Epidermal melanocyte (primary cell): ENCODE measurements at regions not wholly inside any gene's neighbourhood (a gene's known extent, or its start where the extent isn't known, plus 50 kb on each side); places are given as distances from the start of the nearest gene placed in this dataset.
"Not testable (repeated sequence)": the region's sequence is repeated elsewhere in the genome, so short reads cannot be mapped to it uniquely, and the experiment has no call there.

Source experiments
- DNase-seq: peaks from one replicate; pipeline ENCODE4 v3.0.0; 2011; ENCODE audit warnings: low spot score; ENCODE audit not compliant: insufficient read length

DNA sequence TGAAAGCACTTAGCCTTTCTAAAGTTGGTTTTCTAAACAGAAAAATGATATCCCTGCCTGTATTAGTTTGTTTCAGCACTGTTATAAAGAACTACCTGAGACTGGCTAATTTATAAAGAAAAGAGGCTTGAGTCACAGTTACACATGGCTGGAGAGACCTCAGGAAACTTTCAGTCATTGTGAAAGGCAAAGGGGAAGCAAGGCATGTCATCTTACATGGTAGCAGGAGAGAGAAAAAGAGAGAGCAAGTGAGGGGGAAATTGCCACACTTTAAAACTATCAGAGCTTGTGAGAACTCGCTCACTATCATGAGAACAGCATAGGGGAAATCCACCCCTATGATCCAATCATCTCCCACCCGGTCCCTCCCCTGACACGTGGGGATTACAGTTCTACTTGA lies 64.9 kb downstream of the FAM170A start:
- no peak for DNase-seq

DNA sequence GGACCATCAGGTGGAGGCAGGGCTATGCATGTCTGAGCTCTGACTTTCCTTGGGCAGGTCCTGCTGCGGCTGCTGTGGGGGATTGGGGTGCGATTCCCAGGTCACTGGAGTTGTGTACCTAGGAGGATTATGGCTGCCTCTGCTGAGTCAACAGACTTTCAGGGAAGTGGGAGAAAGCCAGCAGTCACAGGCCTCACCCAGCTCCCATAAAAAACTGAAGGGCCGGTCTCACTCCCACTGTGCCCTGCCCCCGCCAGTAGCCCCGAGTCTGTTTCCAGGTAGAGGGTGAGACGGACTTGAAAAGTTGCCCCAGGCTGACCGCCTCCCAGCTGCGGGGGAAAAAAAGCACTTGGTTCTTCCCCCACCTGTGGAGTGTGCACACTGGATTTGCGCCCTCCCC lies 76.7 kb downstream of the FAM170A start:
- DNase-seq, result no peak

DNA sequence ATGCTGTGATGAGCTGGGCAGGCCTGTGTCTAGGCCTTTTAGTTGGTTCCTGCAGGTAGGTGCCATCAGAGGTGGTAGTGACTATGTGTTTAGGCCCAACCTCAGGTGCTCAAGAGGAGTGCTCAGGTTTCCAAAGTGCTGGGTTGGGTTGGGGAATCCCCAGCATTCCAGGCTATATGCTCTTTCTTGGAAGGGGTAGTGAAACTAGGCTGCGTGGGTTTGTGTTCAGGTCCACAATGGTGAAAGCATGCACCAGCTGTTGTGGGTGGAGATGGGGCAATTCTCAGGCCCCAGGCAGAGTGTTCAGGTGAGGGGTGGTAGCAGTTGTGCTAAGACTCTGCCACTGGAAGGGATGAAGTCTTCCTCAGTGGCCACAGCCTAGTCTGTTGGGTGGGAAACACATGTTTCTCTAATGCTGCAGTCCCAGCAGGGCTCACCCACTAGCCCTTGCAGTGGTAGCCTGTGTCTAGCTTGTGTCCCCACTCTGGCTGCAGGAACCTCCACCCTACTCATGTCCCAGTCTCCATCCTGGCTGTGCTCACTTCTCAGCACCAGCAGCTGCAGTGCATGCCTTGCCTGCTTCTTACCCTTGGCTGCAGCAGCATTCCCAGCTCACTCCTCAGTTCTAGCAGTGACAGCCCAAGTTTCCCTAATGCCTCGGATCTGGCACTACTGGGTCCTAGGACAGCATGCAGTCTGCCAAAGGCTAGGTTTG lies 78.9 kb downstream of the FAM170A start:
- no peak for DNase-seq

DNA sequence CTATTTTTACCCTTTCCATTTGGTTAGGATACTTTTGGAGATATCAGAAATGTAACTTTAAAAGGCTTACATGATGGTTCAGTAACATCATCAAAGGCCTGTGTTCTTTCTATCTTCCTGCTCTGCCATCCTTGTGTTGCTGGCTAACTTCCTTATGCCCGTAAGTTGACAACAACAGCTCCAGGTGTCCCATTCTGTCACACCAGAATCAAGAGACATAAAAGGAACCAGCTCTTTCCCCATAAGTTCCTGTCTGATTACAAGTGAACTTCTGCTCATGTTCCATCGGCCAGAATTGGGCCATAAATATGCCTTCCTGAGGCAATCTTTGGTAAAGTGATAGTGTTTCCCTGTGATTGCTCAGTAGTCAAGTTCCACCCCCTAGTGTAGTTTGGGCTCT lies 92.4 kb downstream of the FAM170A start:
- DNase-seq, result no peak

DNA sequence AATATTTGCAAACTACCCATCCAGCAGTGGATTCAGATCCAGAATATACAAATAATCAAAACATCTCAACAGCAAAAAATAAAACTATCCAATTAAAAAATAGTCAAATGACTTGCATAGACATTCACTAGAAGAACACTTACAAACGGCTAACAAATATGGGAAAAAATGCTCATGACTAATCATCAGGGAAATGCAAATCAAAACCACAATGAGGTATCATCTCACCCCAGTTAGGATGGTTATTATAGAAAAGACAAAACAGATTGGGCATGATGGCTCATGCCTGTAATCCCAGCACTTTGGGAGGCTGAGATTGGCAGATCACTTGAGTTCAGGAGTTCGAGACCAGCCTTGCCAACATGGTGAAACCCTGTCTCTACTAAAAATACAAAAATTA lies 95.9 kb downstream of the FAM170A start:
- not testable (repeated sequence) for DNase-seq

DNA sequence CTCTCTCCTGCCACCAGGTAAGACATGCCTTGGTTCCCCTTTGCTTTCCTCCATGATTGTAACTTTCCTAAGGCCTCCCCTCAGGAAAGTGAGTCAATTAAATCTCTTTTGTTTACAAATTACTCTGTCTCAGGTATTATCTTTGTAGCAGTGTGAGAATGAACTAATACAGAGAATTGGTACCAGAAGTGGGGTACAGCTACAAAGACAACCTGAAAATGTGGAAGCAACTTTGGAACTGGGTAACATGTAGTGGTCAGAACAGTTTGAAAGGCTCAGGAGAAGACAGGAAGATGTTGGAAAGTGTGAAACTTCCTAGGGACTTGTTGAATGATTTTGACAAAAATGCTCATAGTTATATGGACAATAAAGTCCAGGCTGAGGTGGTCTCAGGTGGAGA lies 97.2 kb downstream of the FAM170A start:
- DNase-seq, result no peak

DNA sequence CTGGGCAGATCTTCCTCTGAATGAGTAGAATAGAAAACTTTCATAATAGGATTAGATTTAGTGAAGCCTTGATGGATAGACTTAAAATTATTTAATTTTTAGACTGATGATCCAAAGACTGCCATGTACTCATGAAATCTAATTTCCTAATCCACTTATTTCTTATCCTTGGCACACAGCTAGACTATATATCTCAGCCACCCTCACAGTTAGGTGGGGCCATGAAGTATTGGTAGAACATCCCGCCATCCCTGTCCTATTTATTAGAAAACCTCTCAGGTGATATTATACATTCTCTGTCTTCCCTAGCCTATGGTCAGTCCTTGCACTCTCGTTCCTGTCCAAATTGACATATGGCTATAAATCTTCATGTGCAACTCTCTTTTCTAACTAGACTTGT lies 110.9 kb downstream of the FAM170A start:
- DNase-seq, result no peak

DNA sequence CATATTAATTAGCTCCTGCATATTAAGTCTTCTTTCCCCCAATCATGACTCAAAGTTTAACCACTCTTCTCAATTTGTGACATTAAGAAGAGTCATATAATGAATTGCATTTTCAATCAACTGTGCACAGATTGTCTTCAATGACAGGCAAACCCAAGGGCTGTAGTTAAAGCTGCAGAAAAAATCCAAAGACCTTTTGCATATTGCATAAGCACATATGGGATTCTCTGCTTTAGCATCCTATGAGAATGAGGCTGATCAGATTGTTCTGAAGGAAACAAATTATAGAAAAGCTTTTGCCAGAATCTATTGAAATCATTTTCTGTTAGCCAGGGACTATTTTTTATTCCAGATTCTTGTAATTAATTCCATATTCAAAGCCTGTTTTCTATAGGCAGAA lies 112.3 kb downstream of the FAM170A start:
- no peak for DNase-seq

DNA sequence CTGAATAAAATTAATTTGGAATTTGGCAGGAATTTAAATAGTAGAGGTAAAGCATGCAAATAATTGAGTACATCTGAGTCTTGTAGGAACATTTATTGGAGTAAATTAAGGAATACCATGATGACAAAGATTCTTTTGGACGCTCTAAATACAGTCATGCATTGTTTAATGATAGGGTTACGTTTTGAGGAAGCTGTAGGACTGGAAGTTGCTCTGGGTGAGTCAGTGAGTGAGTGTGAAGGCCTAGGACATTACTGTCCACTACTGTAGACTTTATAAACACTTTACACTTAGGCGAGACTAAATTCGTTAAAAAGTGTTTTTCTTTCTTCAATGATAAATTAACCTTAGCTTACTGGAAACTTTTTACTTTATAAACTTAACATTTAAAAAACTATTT lies 113.0 kb downstream of the FAM170A start:
- DNase-seq, result no peak

DNA sequence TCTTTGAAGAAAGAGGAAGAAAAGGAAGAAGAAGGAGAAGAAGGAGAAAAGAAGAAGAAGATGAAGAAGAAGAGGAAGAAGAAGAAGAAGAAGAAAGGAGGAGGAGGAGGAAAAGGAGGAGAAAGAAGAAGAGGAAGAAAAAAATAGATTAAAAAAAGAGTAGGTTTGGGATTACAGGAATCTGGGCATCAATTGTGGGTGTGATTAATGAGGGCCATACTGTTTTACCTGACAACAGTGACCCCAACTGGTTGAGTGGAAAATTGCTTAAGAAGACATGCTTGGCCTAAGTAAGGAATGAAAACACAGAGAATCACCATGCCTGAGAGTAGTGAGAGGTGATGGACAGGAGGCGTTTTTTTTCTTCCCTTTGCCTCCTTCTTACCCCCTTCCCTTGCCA lies 114.6 kb downstream of the FAM170A start:
- DNase-seq, result no peak

DNA sequence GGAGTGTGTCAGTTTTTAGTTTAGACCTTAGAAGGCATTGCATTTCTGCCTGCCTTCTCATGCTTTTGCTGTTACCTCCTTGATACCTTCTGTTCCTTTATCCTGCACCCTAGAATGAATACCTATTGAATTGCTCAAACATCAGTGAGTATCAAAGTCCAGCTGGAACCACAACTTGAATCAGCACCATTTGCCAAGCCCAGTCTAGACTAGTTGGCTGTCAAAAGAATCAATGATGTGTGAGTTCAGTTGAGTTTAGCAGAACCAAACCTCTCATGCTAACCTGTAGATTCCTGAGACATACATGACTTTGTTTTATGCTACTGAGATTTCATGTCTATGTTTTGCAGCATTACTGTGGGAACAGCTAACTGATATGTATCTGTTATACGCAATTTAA lies 116.6 kb downstream of the FAM170A start:
- DNase-seq, result no peak

DNA sequence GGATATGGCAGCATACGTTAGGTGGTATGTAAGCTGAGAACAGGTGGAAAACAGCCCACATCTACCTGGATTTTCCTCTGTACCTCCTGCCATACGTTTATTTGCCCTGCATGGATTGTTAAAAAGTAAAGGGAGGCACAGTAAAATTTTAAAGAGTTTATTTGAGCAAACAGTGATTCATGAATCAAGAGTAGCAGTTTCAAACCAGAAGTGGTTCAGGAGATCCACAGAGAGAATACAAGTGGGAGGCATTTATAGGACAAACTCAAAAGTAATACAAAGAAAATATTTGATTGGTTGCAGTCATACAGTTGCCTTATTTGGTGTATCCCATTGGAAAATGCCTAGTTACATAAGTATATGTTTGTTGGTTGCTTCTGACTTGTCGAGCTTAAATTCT lies 117.6 kb downstream of the FAM170A start:
- DNase-seq, result no peak

DNA sequence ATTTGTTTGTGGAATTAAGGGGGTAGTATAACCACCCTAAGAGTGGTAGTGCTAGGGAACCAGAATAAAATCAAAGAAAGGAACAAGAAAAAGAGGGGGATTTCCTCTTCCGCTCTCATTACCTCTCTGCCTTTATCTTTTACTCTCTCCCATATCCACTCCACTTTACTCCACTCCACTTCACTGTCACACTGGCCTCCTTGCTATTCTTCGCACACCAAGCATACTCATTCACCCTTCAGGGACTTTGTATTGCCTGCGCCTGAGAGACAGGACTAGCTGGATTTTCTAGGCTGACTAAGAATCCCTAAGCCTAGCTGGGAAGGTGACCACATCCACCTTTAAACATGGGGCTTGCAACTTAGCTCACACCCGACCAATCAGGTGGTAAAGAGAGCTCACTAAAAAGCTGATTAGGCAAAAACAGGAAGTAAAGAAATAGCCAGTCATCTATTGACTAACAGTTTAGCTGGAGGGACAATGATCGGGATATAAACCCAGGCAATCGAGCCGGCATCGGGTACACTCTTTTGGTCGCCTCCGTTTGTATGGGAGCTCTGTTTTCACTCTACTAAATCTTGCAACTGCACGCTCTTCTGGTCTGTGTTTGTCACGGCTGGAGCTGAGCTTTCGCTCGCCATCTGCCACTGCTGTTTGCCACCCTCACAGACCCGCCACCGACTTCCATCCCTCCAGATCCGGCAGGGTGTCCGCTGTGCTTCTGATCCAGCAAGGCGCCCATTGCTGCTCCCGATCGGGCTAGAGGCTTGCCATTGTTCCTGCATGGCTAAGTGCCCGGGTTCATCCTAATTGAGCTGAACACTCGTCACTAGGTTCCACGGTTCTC lies 121.8 kb downstream of the FAM170A start:
- no peak for DNase-seq

DNA sequence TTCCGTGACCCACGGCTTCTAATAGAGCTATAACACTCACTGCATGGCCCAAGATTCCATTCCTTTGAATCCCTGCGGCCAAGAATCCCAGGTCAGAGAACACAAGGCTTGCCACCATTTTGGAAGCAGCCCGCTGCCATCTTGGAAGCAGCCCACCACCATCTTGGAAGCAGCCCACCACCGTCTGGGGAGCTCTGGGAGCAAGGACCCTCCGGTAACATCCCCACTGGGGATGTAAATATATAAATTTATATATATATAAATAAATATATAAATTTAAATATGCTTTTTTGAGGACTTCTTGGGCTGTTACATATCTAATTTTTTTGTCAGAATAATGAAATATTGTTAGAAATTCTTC lies 122.4 kb downstream of the FAM170A start:
- DNase-seq, result no peak

DNA sequence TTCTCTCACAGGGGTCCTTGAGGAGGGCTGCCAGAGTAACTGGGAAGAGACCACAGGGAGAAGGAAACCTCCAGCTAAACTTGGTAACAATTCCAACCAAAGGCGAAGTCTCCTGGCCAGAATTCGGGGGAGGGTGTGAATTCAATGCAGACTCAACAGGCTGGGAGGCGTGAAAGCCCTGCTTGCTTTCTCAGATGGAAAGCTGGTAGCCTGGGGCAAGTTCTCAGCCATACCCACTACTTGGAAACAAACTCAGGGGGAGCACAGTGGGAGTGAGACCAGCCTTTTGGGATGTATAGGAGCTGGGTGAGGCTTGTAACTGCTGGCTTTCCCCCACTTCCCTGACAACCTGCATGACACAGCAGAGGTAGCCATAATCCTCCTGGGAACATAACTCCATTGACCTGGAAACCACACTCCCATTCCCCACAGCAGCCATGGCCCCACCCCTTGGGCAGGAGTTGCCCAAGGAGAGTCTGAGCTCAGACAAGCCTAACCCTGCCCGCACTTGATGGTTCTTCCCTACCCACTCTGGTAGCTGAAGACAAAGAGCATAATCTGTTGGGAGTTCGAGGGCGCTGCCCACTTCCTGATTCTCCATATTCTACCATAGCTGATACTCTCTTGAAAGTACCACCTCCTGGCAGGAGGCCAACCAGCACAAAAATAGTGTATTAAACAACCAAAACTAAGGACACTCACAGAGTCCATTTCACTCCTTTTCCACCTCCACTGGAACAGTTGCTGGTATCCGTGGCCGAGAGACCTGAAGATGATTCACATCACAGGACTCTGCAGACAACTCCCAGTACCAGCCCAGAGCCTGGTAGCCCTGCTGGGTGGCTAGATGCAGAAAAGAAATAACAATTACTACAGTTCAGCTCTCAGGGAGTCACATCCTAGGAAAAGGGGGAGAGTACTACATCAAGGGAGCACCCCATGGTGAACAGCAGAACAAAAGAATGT lies 123.8 kb downstream of the FAM170A start:
- no peak for DNase-seq

DNA sequence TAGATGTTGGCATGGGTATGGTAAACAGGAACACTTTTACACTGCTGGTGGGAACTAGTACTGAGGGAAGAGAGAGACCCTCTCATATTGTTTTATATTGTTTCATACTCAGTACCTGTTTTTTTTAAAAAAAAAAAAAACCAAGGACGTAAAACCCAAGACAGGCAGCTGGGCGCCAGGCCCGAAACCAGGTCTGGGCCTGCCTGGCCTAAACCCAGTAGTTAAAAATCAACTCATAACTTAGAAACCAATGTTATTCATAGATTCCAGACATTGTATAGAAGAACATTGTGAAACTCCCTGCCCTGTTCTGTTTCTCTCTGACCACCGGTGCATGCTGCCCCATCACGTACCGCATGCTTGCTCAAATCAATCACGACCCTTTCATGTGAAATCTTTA lies 125.5 kb downstream of the FAM170A start:
- DNase-seq, result not testable (repeated sequence)

DNA sequence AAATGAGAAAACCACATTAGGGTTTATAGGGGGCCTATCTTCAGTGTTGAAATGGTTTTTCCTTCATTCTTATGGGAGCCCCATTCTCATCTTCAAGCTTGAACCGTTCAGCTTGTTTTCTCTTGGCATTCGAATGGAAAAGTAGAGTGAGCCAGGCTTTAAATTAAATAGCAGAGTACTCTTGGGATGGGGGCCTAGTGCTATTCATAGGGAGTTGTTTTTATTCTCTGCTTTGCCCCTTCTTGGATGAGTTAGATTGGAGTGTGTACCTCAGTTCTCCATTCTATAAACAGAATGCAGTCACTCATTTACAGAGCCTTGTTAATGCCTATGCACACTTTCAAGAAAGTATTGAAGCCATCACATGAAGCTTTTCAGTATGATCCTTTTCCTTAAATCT lies 127.9 kb downstream of the FAM170A start:
- no peak for DNase-seq

DNA sequence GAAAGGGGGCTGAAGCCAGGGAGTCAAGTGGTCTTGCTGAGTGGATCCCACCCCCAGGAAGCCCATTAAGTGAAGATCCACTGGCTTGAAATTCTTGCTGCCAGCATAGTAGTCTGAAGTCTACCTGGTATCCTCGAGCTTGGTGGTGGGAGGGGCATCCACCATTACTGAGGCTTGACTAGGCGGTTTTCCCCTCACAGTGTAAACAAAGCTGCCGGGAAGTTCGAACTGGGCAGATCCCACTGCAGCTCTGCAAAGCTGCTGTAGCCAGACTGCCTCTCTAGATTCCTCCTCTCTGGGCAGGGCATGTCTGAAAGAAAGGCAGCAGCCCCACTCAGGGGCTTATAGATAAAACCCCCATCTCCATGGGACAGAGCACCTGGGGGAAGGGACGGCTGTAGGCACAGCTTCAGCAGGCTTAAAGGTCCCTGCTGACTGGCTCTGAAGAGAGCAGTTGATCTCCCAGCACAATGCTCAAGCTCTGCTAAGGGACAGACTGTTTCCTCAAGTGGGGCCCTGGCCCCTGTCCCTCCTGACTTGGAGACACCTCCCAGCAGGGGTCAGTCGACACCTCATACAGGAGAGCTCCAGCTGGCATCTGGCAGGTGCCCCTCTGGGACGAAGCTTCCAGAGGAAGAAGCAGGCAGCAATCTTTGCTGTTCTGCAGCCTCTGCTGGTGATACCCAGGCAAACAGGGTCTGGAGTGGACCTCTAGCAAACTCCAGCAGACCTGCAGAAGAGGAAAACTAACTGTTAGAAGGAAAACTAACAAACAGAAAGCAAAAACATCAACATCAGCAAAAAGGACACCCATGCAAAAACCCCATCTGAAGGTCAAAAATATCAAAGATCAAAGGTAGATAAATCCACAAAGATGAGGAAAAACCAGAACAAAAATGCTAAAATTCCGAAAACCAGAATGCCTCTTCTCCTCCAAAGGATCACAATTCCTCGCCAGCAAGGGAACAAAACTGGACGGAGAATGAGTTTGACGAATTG lies 140.6 kb downstream of the FAM170A start:
- not testable (repeated sequence) for DNase-seq

DNA sequence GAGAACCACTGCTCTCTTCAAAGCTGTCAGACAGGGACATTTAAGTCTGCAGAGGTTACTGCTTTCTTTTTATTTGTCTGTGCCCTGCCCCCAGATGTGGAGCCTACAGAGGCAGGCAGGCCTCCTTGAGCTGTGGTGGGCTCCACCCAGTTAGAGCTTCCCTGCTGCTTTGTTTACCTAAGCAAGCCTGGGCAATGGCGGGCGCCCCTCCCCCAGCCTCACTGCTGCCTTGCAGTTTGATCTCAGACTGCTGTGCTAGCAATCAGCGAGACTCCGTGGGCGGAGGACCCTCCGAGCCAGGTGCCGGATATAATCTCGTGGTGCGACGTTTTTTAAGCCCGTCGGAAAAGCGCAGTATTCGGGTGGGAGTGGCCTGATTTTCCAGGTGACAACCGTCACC lies 150.8 kb downstream of the FAM170A start:
- not testable (repeated sequence) for DNase-seq

DNA sequence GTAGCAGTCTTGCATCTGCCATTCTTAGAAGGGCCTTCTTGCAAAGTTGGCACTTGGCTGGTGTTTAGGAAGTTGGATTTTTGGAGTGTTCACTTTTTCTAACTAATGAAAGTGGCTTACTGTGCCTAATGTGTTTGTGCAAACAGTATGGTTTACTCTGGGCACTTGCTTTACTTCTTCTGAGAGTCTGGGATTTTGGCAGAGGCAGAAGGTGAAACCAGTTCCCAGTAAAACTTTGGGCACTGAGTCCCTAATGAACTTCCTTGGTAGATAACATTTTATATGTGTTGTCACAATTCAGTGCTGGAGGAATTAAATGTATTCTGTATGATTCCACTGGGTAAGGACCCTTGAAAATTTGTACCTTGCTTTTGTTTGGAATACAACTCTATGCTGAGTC lies 155.7 kb downstream of the FAM170A start:
- DNase-seq, result no peak
